GM12878 (cell line): ENCODE measurements at regions not wholly inside any gene's neighbourhood (a gene's known extent, or its start where the extent isn't known, plus 50 kb on each side); places are given as distances from the start of the nearest gene placed in this dataset.
A peak's percentile ranks its signal among the peaks of the same experiment; 100 is the strongest.

Experiments used
- BHLHE40 ChIP-seq, 2 experiments: fragments of 450-650 bp in 1 of 2; IDR thresholded peaks; 2 replicates each; pipeline ENCODE4 v1.6.1; 2011 to 2017; ENCODE audit warnings: low read depth in 2 of 2, borderline replicate concordance in 1 of 2, improper control_type of control experiment in 1 of 2, low read length in 1 of 2, mild to moderate bottlenecking in 1 of 2
- DPF2 ChIP-seq: fragments of 450-650 bp; IDR thresholded peaks from 2 replicates; pipeline ENCODE4 v1.6.1; 2017; ENCODE audit warnings: mild to moderate bottlenecking
- RFX5 ChIP-seq: IDR thresholded peaks from 2 replicates; pipeline ENCODE4 v1.6.1; 2011; ENCODE audit warnings: low read depth, low read length, improper control_type of control experiment
- SMAD5 ChIP-seq: IDR thresholded peaks from 2 replicates; pipeline ENCODE4 v1.6.1; 2016; ENCODE audit warnings: antibody characterized with exemption, low read depth
- TF ChIP-seq, protein P1 (sequence below): fragments of 450-650 bp; IDR thresholded peaks from 2 replicates; pipeline ENCODE4 v1.6.1; 2016; ENCODE audit warnings: mild to moderate bottlenecking, moderate library complexity, borderline replicate concordance
- TF ChIP-seq, protein P2 (sequence below): fragments of 450-650 bp; IDR thresholded peaks from 2 replicates; pipeline ENCODE4 v1.6.1; 2017; ENCODE audit warnings: mild to moderate bottlenecking, moderate library complexity
- TF ChIP-seq, protein P3 (sequence below): fragments of 450-650 bp; IDR thresholded peaks from 2 replicates; pipeline ENCODE4 v1.6.1; 2016; ENCODE audit warnings: mild to moderate bottlenecking
- TF ChIP-seq, protein P4 (sequence below): fragments of 450-650 bp; IDR thresholded peaks from 2 replicates; pipeline ENCODE4 v1.6.1; 2017; ENCODE audit warnings: mild to moderate bottlenecking, low read depth, inconsistent platforms; ENCODE audit not compliant: poor library complexity, severe bottlenecking

DNA sequence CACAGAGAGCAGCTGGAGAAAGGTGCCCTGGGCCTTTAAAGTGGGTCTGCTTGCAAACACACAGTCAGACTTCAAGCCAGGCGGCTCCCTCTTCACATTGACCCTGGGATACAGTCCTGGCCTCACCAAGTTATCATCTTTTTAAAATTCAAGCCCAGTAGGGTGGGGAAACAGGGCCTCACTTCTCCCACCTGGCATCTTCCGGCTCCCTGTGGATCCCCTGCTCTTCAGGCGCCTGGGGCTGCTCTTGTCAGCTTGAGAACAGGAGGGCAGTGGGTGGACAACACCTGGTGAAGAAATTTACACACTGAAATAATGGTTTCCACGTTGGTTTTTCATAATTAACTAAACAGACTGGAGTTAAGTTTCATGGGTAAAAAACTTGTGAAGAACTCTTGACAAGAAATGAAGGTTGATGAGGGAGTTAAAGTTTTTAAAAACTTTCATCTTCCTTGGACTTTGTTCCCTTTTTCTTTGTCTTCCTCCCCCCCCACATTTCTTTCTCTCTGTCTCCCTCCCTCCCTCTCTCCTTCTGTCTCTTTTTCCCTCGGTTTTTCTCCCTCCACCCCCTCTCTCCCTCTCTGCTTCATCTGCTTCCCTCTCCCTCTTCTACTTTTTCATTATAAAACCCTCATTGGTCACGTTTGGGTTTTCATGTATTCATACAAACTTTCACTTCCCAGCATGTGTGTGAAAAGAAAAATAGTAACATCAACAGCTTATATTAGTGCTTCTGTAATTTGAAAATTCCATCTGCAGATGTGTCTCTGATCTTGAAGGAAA is 219.6 kb downstream of the DMRT2 start (continued):
- TF ChIP-seq, protein P1, sequence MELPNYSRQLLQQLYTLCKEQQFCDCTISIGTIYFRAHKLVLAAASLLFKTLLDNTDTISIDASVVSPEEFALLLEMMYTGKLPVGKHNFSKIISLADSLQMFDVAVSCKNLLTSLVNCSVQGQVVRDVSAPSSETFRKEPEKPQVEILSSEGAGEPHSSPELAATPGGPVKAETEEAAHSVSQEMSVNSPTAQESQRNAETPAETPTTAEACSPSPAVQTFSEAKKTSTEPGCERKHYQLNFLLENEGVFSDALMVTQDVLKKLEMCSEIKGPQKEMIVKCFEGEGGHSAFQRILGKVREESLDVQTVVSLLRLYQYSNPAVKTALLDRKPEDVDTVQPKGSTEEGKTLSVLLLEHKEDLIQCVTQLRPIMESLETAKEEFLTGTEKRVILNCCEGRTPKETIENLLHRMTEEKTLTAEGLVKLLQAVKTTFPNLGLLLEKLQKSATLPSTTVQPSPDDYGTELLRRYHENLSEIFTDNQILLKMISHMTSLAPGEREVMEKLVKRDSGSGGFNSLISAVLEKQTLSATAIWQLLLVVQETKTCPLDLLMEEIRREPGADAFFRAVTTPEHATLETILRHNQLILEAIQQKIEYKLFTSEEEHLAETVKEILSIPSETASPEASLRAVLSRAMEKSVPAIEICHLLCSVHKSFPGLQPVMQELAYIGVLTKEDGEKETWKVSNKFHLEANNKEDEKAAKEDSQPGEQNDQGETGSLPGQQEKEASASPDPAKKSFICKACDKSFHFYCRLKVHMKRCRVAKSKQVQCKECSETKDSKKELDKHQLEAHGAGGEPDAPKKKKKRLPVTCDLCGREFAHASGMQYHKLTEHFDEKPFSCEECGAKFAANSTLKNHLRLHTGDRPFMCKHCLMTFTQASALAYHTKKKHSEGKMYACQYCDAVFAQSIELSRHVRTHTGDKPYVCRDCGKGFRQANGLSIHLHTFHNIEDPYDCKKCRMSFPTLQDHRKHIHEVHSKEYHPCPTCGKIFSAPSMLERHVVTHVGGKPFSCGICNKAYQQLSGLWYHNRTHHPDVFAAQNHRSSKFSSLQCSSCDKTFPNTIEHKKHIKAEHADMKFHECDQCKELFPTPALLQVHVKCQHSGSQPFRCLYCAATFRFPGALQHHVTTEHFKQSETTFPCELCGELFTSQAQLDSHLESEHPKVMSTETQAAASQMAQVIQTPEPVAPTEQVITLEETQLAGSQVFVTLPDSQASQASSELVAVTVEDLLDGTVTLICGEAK: no peak
- no peak for TF ChIP-seq RFX5
- no peak for TF ChIP-seq SMAD5
- peak; percentile 52; the same call in 1 of the 2 replicates for TF ChIP-seq DPF2
- TF ChIP-seq, protein P2, sequence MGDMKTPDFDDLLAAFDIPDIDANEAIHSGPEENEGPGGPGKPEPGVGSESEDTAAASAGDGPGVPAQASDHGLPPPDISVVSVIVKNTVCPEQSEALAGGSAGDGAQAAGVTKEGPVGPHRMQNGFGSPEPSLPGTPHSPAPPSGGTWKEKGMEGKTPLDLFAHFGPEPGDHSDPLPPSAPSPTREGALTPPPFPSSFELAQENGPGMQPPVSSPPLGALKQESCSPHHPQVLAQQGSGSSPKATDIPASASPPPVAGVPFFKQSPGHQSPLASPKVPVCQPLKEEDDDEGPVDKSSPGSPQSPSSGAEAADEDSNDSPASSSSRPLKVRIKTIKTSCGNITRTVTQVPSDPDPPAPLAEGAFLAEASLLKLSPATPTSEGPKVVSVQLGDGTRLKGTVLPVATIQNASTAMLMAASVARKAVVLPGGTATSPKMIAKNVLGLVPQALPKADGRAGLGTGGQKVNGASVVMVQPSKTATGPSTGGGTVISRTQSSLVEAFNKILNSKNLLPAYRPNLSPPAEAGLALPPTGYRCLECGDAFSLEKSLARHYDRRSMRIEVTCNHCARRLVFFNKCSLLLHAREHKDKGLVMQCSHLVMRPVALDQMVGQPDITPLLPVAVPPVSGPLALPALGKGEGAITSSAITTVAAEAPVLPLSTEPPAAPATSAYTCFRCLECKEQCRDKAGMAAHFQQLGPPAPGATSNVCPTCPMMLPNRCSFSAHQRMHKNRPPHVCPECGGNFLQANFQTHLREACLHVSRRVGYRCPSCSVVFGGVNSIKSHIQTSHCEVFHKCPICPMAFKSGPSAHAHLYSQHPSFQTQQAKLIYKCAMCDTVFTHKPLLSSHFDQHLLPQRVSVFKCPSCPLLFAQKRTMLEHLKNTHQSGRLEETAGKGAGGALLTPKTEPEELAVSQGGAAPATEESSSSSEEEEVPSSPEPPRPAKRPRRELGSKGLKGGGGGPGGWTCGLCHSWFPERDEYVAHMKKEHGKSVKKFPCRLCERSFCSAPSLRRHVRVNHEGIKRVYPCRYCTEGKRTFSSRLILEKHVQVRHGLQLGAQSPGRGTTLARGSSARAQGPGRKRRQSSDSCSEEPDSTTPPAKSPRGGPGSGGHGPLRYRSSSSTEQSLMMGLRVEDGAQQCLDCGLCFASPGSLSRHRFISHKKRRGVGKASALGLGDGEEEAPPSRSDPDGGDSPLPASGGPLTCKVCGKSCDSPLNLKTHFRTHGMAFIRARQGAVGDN: peak; percentile 48; the same call in 1 of the 2 replicates
- TF ChIP-seq BHLHE40 (IDR thresholded peaks at IDR 0.05; ENCODE audit: borderline replicate concordance in 1 of 2, low read depth in 2 of 2, low read length in 1 of 2): peak; percentile 81 to 91; a peak in 3 of 4 replicates
- TF ChIP-seq, protein P3, sequence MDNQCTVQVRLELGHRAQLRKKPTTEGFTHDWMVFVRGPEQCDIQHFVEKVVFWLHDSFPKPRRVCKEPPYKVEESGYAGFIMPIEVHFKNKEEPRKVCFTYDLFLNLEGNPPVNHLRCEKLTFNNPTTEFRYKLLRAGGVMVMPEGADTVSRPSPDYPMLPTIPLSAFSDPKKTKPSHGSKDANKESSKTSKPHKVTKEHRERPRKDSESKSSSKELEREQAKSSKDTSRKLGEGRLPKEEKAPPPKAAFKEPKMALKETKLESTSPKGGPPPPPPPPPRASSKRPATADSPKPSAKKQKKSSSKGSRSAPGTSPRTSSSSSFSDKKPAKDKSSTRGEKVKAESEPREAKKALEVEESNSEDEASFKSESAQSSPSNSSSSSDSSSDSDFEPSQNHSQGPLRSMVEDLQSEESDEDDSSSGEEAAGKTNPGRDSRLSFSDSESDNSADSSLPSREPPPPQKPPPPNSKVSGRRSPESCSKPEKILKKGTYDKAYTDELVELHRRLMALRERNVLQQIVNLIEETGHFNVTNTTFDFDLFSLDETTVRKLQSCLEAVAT: peak; percentile 52; the same call in 1 of the 2 replicates
- TF ChIP-seq, protein P4, sequence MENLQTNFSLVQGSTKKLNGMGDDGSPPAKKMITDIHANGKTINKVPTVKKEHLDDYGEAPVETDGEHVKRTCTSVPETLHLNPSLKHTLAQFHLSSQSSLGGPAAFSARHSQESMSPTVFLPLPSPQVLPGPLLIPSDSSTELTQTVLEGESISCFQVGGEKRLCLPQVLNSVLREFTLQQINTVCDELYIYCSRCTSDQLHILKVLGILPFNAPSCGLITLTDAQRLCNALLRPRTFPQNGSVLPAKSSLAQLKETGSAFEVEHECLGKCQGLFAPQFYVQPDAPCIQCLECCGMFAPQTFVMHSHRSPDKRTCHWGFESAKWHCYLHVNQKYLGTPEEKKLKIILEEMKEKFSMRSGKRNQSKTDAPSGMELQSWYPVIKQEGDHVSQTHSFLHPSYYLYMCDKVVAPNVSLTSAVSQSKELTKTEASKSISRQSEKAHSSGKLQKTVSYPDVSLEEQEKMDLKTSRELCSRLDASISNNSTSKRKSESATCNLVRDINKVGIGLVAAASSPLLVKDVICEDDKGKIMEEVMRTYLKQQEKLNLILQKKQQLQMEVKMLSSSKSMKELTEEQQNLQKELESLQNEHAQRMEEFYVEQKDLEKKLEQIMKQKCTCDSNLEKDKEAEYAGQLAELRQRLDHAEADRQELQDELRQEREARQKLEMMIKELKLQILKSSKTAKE: peak; percentile 27
